HG02678 (cell line): ENCODE measurements at regions not wholly inside any gene's neighbourhood (a gene's known extent, or its start where the extent isn't known, plus 50 kb on each side); places are given as distances from the start of the nearest gene placed in this dataset.
"Not testable (repeated sequence)": the region's sequence is repeated elsewhere in the genome, so short reads cannot be mapped to it uniquely, and the experiment has no call there.

Experiments used
- ATAC-seq: cut with Tn5 transposase; IDR thresholded peaks from one replicate; pipeline ENCODE4 v1.9.1; 2021; ENCODE audit warnings: mild to moderate bottlenecking, moderate library complexity; ENCODE audit not compliant: unreplicated experiment

GRCh38 chrX:45622042-45622423 lies 421.4 kb upstream of the DIPK2B start:
- no peak for ATAC-seq

- ATAC-seq: no peak
Observed at GRCh38 chrX:45621376-45622041, 420.8 kb upstream of the DIPK2B start.

- ATAC-seq: no peak
Observed at GRCh38 chrX:45619290-45619689, 418.6 kb upstream of the DIPK2B start.

GRCh38 chrX:45615591-45615990 lies 414.9 kb upstream of the DIPK2B start:
- not testable (repeated sequence) for ATAC-seq

- ATAC-seq: no peak
Observed at GRCh38 chrX:45614853-45615252, 414.2 kb upstream of the DIPK2B start.

- no peak for ATAC-seq
Observed at GRCh38 chrX:45602151-45602550, 401.5 kb upstream of the DIPK2B start.

GRCh38 chrX:45601052-45601451 lies 400.4 kb upstream of the DIPK2B start:
- ATAC-seq: no peak

GRCh38 chrX:45598861-45599260 lies 398.2 kb upstream of the DIPK2B start:
- ATAC-seq: no peak

GRCh38 chrX:45596188-45596808 lies 395.6 kb upstream of the DIPK2B start:
- ATAC-seq: no peak

GRCh38 chrX:45592101-45592500 lies 391.4 kb upstream of the DIPK2B start:
- no peak for ATAC-seq

GRCh38 chrX:45591650-45592049 lies 391.0 kb upstream of the DIPK2B start:
- no peak for ATAC-seq

- no peak for ATAC-seq
Observed at GRCh38 chrX:45584717-45585116, 384.0 kb upstream of the DIPK2B start.

GRCh38 chrX:45577361-45577760 lies 376.7 kb upstream of the DIPK2B start:
- ATAC-seq: no peak

- ATAC-seq: no peak
Observed at GRCh38 chrX:45571453-45571852, 370.8 kb upstream of the DIPK2B start.

- ATAC-seq: no peak
Observed at GRCh38 chrX:45566456-45566855, 365.8 kb upstream of the DIPK2B start.

GRCh38 chrX:45557387-45557786 lies 356.7 kb upstream of the DIPK2B start:
- no peak for ATAC-seq

- ATAC-seq: no peak
Observed at GRCh38 chrX:45554736-45555135, 354.1 kb upstream of the DIPK2B start.

GRCh38 chrX:45553417-45553816 lies 352.7 kb upstream of the DIPK2B start:
- no peak for ATAC-seq

- ATAC-seq: not testable (repeated sequence)
Observed at GRCh38 chrX:45546697-45547096, 346.0 kb upstream of the DIPK2B start.

- ATAC-seq: no peak
Observed at GRCh38 chrX:45540181-45540580, 339.5 kb upstream of the DIPK2B start.

- no peak for ATAC-seq
Observed at GRCh38 chrX:45537936-45538335, 337.3 kb upstream of the DIPK2B start.

- no peak for ATAC-seq
Observed at GRCh38 chrX:45527834-45528233, 327.2 kb upstream of the DIPK2B start.

GRCh38 chrX:45524805-45525204 lies 324.1 kb upstream of the DIPK2B start:
- no peak for ATAC-seq
